ENCODE measurements at regions not wholly inside any gene's neighbourhood (a gene's known extent, or its start where the extent isn't known, plus 50 kb on each side); places are given as distances from the start of the nearest gene placed in this dataset.

DNA sequence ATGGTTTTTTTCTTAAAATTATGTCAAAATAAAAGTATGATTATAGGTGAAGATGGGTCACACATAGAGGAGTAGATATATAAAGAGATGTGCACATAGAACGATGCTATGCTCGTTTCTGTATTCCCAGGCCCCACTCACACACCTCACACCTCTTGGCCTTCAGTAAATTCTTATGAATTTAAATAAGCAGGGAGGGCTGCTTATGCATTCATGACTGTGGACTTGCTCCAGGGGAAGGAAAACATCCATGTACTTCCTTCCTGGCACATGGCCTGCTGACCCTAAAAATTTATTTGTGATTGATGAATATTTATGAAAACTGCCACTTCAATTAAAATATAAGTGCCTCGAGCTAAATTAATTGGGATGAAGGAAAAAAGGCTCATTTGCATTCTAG, 1306.7 kb upstream of the TMEM132C start:
- H3K4ac ChIP-seq (replicated peaks; ENCODE audit: insufficient read length, low read depth, low read length) = no peak overlapping the region
- H2BK12ac ChIP-seq (ENCODE audit: low read depth, low read length) = no peak overlapping the region
- H2AK5ac ChIP-seq (ENCODE audit: low read depth, low read length) = no peak overlapping the region
- H3K9me3 ChIP-seq (ENCODE audit: insufficient read depth in 2 of 2, low read depth in 1 of 2, low read length in 1 of 2) = no peaks in the 10 kb centered on the region
- H2BK5ac ChIP-seq (ENCODE audit: low read depth, low read length) = no peak overlapping the region
- H4K20me1 ChIP-seq (replicated peaks in 1 of 2; ENCODE audit: control insufficient read depth in 1 of 2, insufficient read depth in 2 of 2, low read length in 2 of 2) = no peaks in the 10 kb centered on the region
- no peaks in the 10 kb centered on the region for H3K4me1 ChIP-seq (replicated peaks in 1 of 4; ENCODE audit: control insufficient read depth in 3 of 4, insufficient read depth in 4 of 4, low read length in 3 of 4)
- H2AFZ ChIP-seq (ENCODE audit: low read length) = no peak overlapping the region
- no peak overlapping the region for H2BK20ac ChIP-seq (ENCODE audit: low read length)
- H4K8ac ChIP-seq (ENCODE audit: extremely low read depth, insufficient read depth, low read length) = no peak overlapping the region
- no peak overlapping the region for H3K4me2 ChIP-seq (ENCODE audit: insufficient read depth in 1 of 2, low read depth in 2 of 2, low read length in 2 of 2)
- WGBS, 2 experiments (ENCODE audit: extremely low coverage in 1 of 2, insufficient coverage in 1 of 2, insufficient read length in 1 of 2, insufficient replicate concordance in 2 of 2, low coverage in 1 of 2, low lambda C conversion rate in 2 of 2, missing lambda C conversion rate in 1 of 2) = 85% methylated on average over 3 of the region's 3 CpGs; no CpG with 5 or more reads in 1 of the 2 experiments
- no peak overlapping the region for H3K9ac ChIP-seq (replicated peaks in 1 of 4; ENCODE audit: extremely low read depth in 1 of 4, low read depth in 3 of 4, low read length in 3 of 4)
- no peak overlapping the region for H3K14ac ChIP-seq (ENCODE audit: insufficient read length)
- no peak overlapping the region for H3K56ac ChIP-seq (replicated peaks; ENCODE audit: insufficient read length, low read depth, low read length)
- DNase-seq (ENCODE audit: low read depth in 1 of 2, low spot score in 2 of 2) (no peak), FAIRE-seq (no peak)
- no peak overlapping the region for H3K4me3 ChIP-seq (ENCODE audit: extremely low read depth in 1 of 4, insufficient read depth in 2 of 4, low read depth in 3 of 4, low read length in 4 of 4)
- no peaks in the 10 kb centered on the region for H3K79me2 ChIP-seq (ENCODE audit: control insufficient read depth in 1 of 2, insufficient read depth in 2 of 2, low read length in 2 of 2)
- CTCF ChIA-PET (ENCODE audit: partially characterized antibody) = interaction anchor here (1.0 kb wide), 1 partner anchor 15 kb away, joined by 3 read pairs; no protein-coding TSS in a partner anchor
- no peaks in the 10 kb centered on the region for H3K27me3 ChIP-seq (replicated peaks in 1 of 4; ENCODE audit: control insufficient read depth in 3 of 4, extremely low read depth in 1 of 4, insufficient read depth in 3 of 4, low read length in 3 of 4)
- no peak overlapping the region for H2BK15ac ChIP-seq (ENCODE audit: low read length)
- no peaks in the 10 kb centered on the region for H3K23me2 ChIP-seq (ENCODE audit: low read depth, low read length)
- no peaks in the 10 kb centered on the region for H3K79me1 ChIP-seq (ENCODE audit: low read depth, low read length)
- H4K5ac ChIP-seq (ENCODE audit: insufficient read length, low read depth, low read length) = no peak overlapping the region
- no peak overlapping the region for H2BK120ac ChIP-seq (replicated peaks; ENCODE audit: low read depth, low read length)
- no peak overlapping the region for H4K91ac ChIP-seq (replicated peaks; ENCODE audit: insufficient read length, low read length)
- no peak overlapping the region for H3K23ac ChIP-seq (ENCODE audit: insufficient read length)
- H3K36me3 ChIP-seq (ENCODE audit: control insufficient read depth in 2 of 4, insufficient read depth in 4 of 4, low read length in 3 of 4) = no peaks in the 10 kb centered on the region
- no peak overlapping the region for H3K27ac ChIP-seq (ENCODE audit: low read depth, low read length)
- TF ChIP-seq SIX5 (IDR thresholded peaks at IDR 0.05; ENCODE audit: low read depth, low read length) (no peak), CHD2 (IDR thresholded peaks at IDR 0.05; ENCODE audit: low read length) (no peak), MAFK (IDR thresholded peaks at IDR 0.05; ENCODE audit: low read depth, low read length) (no peak)
- no peak overlapping the region for H3K18ac ChIP-seq (ENCODE audit: extremely low read depth, low read length)
- POLR2A ChIA-PET (ENCODE audit: partially characterized antibody) = no interaction called here
